Tibial nerve (tissue), 4 donors: ENCODE measurements at regions not wholly inside any gene's neighbourhood (a gene's known extent, or its start where the extent isn't known, plus 50 kb on each side); places are given as distances from the start of the nearest gene placed in this dataset.

Source experiments
- DNase-seq, 2 donors: peaks; one replicate each; pipeline ENCODE4 v3.0.0-alpha.2; 2019; ENCODE audit warnings: low spot score in 2 of 2
- H3K27ac ChIP-seq, 4 donors: fragments of 200-600 bp; sonication (generic) in 3 of 4; one replicate each; pipeline ENCODE4 v1.5.1; 2017 to 2019; ENCODE audit warnings: mild to moderate bottlenecking in 1 of 4
- H3K27me3 ChIP-seq, 2 donors: fragments of 200-600 bp; sonication (generic) in 1 of 2; one replicate each; pipeline versions ENCODE4 v1.5.1 to v1.6.0; 2017 to 2019
- H3K36me3 ChIP-seq, 3 donors: fragments of 200-600 bp; sonication (generic); one replicate each; pipeline ENCODE4 v1.5.1; 2018 to 2019
- H3K4me1 ChIP-seq, 4 donors: fragments of 200-600 bp; sonication (generic) in 3 of 4; one replicate each; pipeline ENCODE4 v1.5.1; 2017 to 2019
- H3K4me3 ChIP-seq, 4 donors: fragments of 200-600 bp; sonication (generic) in 3 of 4; one replicate each; pipeline ENCODE4 v1.5.1; 2017 to 2019; ENCODE audit warnings: mild to moderate bottlenecking in 1 of 4, moderate library complexity in 1 of 4
- H3K9me3 ChIP-seq, 4 donors: fragments of 200-600 bp; sonication (generic) in 3 of 4; one replicate each; pipeline ENCODE4 v1.5.1; 2017 to 2019
- CTCF ChIP-seq, 5 experiments: fragments of 200-600 bp in 3 of 5; fragments of 450-650 bp in 2 of 5; sonication (generic) in 3 of 5; IDR thresholded peaks; one replicate each; pipeline ENCODE4 v1.5.1; 2016 to 2019; ENCODE audit warnings: antibody characterized with exemption in 5 of 5, mild to moderate bottlenecking in 3 of 5, moderate library complexity in 2 of 5
- EP300 ChIP-seq, 2 donors: sonication (generic); formaldehyde crosslinking; IDR thresholded peaks; one replicate each; pipeline ENCODE4 v1.6.1; 2017; ENCODE audit warnings: antibody characterized with exemption in 2 of 2, mild to moderate bottlenecking in 1 of 2
- POLR2A ChIP-seq, 2 donors: fragments of 450-650 bp; IDR thresholded peaks; one replicate each; pipeline ENCODE4 v1.6.1; 2017; ENCODE audit warnings: antibody characterized with exemption in 2 of 2, mild to moderate bottlenecking in 2 of 2, moderate library complexity in 2 of 2
- WGBS, 2 donors: methylation state at CpG; one replicate each; pipeline ENCODE4 v1.1.5; 2018; 5-methylcytosine and 5-hydroxymethylcytosine counted together

GRCh38 chr3:76349715-76350480 is 564.5 kb upstream of the ZNF717 start:
- TF ChIP-seq CTCF (IDR thresholded peaks at IDR 0.05) (no peak), EP300 (IDR thresholded peaks at IDR 0.05) (no peak), POLR2A (IDR thresholded peaks at IDR 0.05) (no peak)

GRCh38 chr3:76352051-76352450 is 566.7 kb upstream of the ZNF717 start:
- TF ChIP-seq POLR2A (IDR thresholded peaks at IDR 0.05) (no peak), CTCF (IDR thresholded peaks at IDR 0.05) (no peak), EP300 (IDR thresholded peaks at IDR 0.05) (no peak)
- no peak for DNase-seq
- no peaks in the 10 kb centered on the region for H3K9me3 ChIP-seq
- no peaks in the 10 kb centered on the region for H3K36me3 ChIP-seq
- no peaks in the 10 kb centered on the region for H3K27me3 ChIP-seq
- 57 to 67% methylated on average over 1 of the region's 1 CpG for WGBS, 2 donors
- no peak overlapping the region for H3K4me3 ChIP-seq
- no peaks in the 10 kb centered on the region for H3K4me1 ChIP-seq
- no peak overlapping the region for H3K27ac ChIP-seq

More at GRCh38 chr3:76349715-76350480, 564.5 kb upstream of the ZNF717 start:
- Histone ChIP-seq H3K4me3 (no peak overlapping the region), H3K27me3 (no peaks in the 10 kb centered on the region), H3K27ac (no peak overlapping the region), H3K4me1 (no peaks in the 10 kb centered on the region), H3K36me3 (no peaks in the 10 kb centered on the region), H3K9me3 (no peaks in the 10 kb centered on the region)
- 67 to 70% methylated on average over 3 of the region's 3 CpGs for WGBS, 2 donors
- no peak for DNase-seq

GRCh38 chr3:76352511-76353284 is 567.3 kb upstream of the ZNF717 start:
- 79 to 83% methylated on average over 9 of the region's 9 CpGs for WGBS, 2 donors
- no peak for DNase-seq
- TF ChIP-seq POLR2A (IDR thresholded peaks at IDR 0.05): no peak
- TF ChIP-seq EP300 (IDR thresholded peaks at IDR 0.05): no peak
- TF ChIP-seq CTCF (IDR thresholded peaks at IDR 0.05): no peak

GRCh38 chr3:76353683-76354082 is 568.3 kb upstream of the ZNF717 start:
- H3K36me3 ChIP-seq: no peaks in the 10 kb centered on the region
- no peaks in the 10 kb centered on the region for H3K9me3 ChIP-seq

More at GRCh38 chr3:76352511-76353284, 567.3 kb upstream of the ZNF717 start:
- H3K27me3 ChIP-seq: no peaks in the 10 kb centered on the region
- H3K9me3 ChIP-seq: no peaks in the 10 kb centered on the region
- H3K4me3 ChIP-seq: no peak overlapping the region
- no peaks in the 10 kb centered on the region for H3K36me3 ChIP-seq
- no peaks in the 10 kb centered on the region for H3K4me1 ChIP-seq
- no peak overlapping the region for H3K27ac ChIP-seq

More at GRCh38 chr3:76353683-76354082, 568.3 kb upstream of the ZNF717 start:
- no peak for DNase-seq
- no peak overlapping the region for H3K4me3 ChIP-seq
- H3K27ac ChIP-seq: no peak overlapping the region
- TF ChIP-seq CTCF (IDR thresholded peaks at IDR 0.05) (no peak), POLR2A (IDR thresholded peaks at IDR 0.05) (no peak), EP300 (IDR thresholded peaks at IDR 0.05) (no peak)
- WGBS, 2 donors: 51 to 55% methylated on average over 9 of the region's 9 CpGs
- H3K4me1 ChIP-seq: no peaks in the 10 kb centered on the region
- H3K27me3 ChIP-seq: no peaks in the 10 kb centered on the region
